Loucy (cell line): ENCODE measurements at regions not wholly inside any gene's neighbourhood (a gene's known extent, or its start where the extent isn't known, plus 50 kb on each side); places are given as distances from the start of the nearest gene placed in this dataset.

Experiments used
- H2AFZ ChIP-seq: fragments of 200-600 bp; sonication (generic); 2 replicates; pipeline ENCODE4 v1.6.0; 2016; ENCODE audit warnings: antibody characterized with exemption, mild to moderate bottlenecking, low read length, moderate library complexity
- H3F3A ChIP-seq: fragments of 200-600 bp; 2 replicates; pipeline ENCODE4 v1.6.0; 2016; ENCODE audit warnings: antibody characterized with exemption, low read depth, mild to moderate bottlenecking
- H3K27me3 ChIP-seq: fragments of 200-600 bp; sonication (generic); 2 replicates; pipeline ENCODE4 v1.6.1; 2014; ENCODE audit warnings: low read length, mild to moderate bottlenecking; ENCODE audit not compliant: insufficient read depth, poor library complexity, severe bottlenecking
- H3K36me3 ChIP-seq: fragments of 200-600 bp; sonication (generic); 2 replicates; pipeline ENCODE4 v1.6.1; 2016; ENCODE audit warnings: low read length; ENCODE audit not compliant: insufficient read depth
- H3K4me1 ChIP-seq: fragments of 200-600 bp; sonication (generic); 2 replicates; pipeline ENCODE4 v1.5.1; 2014; ENCODE audit warnings: low read length, mild to moderate bottlenecking; ENCODE audit not compliant: insufficient read depth, poor library complexity, severe bottlenecking
- H3K4me2 ChIP-seq: fragments of 200-600 bp; sonication (generic); 2 replicates; pipeline ENCODE4 v1.6.0; 2014; ENCODE audit warnings: antibody characterized with exemption, low read length, low read depth, mild to moderate bottlenecking; ENCODE audit not compliant: poor library complexity, severe bottlenecking
- H3K4me3 ChIP-seq: fragments of 200-600 bp; sonication (generic); 2 replicates; pipeline ENCODE4 v1.5.1; 2014; ENCODE audit warnings: low read length, mild to moderate bottlenecking, mixed read lengths; ENCODE audit not compliant: poor library complexity, severe bottlenecking
- H3K79me2 ChIP-seq: fragments of 200-600 bp; sonication (generic); 2 replicates; pipeline ENCODE4 v1.6.1; 2014; ENCODE audit warnings: low read length; ENCODE audit not compliant: insufficient read depth
- H3K9ac ChIP-seq: fragments of 200-600 bp; sonication (generic); 2 replicates; pipeline ENCODE4 v1.6.0; 2014; ENCODE audit warnings: mild to moderate bottlenecking, low read depth, low read length, moderate library complexity; ENCODE audit not compliant: poor library complexity, severe bottlenecking
- H3K9me2 ChIP-seq: fragments of 200-600 bp; sonication (generic); replicated peaks from 2 replicates; pipeline ENCODE4 v1.6.1; 2016; ENCODE audit warnings: low read depth, low read length, mixed read lengths
- H3K9me3 ChIP-seq: fragments of 200-600 bp; sonication (generic); 2 replicates; pipeline ENCODE4 v1.6.1; 2014; ENCODE audit warnings: mild to moderate bottlenecking, antibody characterized with exemption, low read length, low read depth; ENCODE audit not compliant: insufficient read depth
- H4K20me1 ChIP-seq: fragments of 200-600 bp; sonication (generic); 2 replicates; pipeline ENCODE4 v1.6.0; 2014; ENCODE audit warnings: antibody characterized with exemption, low read length, mild to moderate bottlenecking; ENCODE audit not compliant: insufficient read depth, poor library complexity, severe bottlenecking
- EZH2phosphoT487 ChIP-seq: fragments of 200-600 bp; IDR thresholded peaks from 2 replicates; pipeline ENCODE4 v1.6.1; 2018; ENCODE audit warnings: antibody characterized with exemption, mild to moderate bottlenecking, moderate library complexity, borderline replicate concordance
- TF ChIP-seq, protein P1 (sequence below): fragments of 200-600 bp; sonication (generic); conservative IDR thresholded peaks from 2 replicates; pipeline ENCODE4 v1.5.1; 2014; ENCODE audit warnings: mild to moderate bottlenecking, antibody characterized with exemption, low read length

DNA sequence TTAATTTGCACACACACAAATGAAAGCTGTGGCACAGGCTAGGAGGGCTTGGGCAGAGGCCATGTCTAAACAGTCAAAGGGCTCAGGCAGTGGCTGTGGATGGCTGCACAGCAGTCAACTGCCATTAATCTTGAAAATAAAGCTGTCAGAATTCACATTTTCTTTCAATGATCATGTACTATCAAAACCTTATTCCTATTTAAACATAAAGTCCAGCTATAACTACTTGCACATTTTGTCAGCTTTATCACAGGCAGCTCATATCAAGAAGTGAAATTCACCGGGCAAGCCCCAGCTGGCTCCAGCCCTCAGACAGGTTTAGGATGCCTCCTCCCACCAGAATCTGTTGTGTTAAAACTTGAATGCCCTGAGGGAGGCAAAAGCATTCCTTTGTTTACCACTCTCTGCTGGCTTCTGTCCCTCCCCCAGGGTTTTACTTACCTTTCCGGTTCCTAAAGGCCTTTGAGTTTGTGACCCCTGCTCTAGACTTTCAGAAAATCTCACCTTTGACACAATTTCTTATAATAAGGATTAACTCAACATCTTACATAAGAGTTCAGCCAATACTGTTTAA, 54.9 kb upstream of the GRAMD2B start:
- Histone ChIP-seq H3K9me3 (no peaks in the 10 kb centered on the region), H3K4me2 (no peak overlapping the region), H3K27me3 (no peaks in the 10 kb centered on the region), H3K79me2 (no peaks in the 10 kb centered on the region), H3K9me2 (no peaks in the 10 kb centered on the region), H3K4me1 (peaks cover 7% of the 10 kb centered on the region), H2AFZ (no peak overlapping the region), H4K20me1 (no peaks in the 10 kb centered on the region), H3K4me3 (no peak overlapping the region), H3K36me3 (no peaks in the 10 kb centered on the region), H3F3A (no peaks in the 10 kb centered on the region), H3K9ac (no peak overlapping the region)
- no peak for TF ChIP-seq EZH2phosphoT487
- TF ChIP-seq, protein P1, sequence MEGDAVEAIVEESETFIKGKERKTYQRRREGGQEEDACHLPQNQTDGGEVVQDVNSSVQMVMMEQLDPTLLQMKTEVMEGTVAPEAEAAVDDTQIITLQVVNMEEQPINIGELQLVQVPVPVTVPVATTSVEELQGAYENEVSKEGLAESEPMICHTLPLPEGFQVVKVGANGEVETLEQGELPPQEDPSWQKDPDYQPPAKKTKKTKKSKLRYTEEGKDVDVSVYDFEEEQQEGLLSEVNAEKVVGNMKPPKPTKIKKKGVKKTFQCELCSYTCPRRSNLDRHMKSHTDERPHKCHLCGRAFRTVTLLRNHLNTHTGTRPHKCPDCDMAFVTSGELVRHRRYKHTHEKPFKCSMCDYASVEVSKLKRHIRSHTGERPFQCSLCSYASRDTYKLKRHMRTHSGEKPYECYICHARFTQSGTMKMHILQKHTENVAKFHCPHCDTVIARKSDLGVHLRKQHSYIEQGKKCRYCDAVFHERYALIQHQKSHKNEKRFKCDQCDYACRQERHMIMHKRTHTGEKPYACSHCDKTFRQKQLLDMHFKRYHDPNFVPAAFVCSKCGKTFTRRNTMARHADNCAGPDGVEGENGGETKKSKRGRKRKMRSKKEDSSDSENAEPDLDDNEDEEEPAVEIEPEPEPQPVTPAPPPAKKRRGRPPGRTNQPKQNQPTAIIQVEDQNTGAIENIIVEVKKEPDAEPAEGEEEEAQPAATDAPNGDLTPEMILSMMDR = no peak

DNA sequence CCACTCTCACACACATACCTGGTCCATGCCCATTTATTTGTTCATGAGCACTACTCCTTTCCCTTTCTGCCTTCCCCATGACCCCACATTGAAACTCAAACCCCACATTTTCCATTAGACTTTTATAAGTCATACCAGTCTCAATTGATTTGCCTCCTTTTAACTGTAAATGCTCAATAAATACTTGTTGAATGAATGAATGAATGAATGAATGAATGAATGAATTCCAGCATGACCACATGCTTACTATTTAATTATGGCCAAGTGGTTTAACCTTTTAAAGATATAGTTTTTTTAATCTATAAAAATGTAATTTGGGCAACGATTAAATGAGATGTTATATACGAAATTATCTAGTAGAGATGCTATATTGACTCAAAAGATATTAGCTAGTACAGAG, 54.1 kb upstream of the GRAMD2B start:
- Histone ChIP-seq H4K20me1 (no peaks in the 10 kb centered on the region), H3K4me3 (no peak overlapping the region), H3K4me1 (peaks cover 7% of the 10 kb centered on the region), H3F3A (no peaks in the 10 kb centered on the region), H3K27me3 (no peaks in the 10 kb centered on the region), H3K4me2 (no peak overlapping the region), H3K9me2 (no peaks in the 10 kb centered on the region), H3K9me3 (no peaks in the 10 kb centered on the region), H2AFZ (no peak overlapping the region), H3K9ac (no peak overlapping the region), H3K36me3 (no peaks in the 10 kb centered on the region), H3K79me2 (no peaks in the 10 kb centered on the region)
- TF ChIP-seq, protein P1 = no peak
- no peak for TF ChIP-seq EZH2phosphoT487

DNA sequence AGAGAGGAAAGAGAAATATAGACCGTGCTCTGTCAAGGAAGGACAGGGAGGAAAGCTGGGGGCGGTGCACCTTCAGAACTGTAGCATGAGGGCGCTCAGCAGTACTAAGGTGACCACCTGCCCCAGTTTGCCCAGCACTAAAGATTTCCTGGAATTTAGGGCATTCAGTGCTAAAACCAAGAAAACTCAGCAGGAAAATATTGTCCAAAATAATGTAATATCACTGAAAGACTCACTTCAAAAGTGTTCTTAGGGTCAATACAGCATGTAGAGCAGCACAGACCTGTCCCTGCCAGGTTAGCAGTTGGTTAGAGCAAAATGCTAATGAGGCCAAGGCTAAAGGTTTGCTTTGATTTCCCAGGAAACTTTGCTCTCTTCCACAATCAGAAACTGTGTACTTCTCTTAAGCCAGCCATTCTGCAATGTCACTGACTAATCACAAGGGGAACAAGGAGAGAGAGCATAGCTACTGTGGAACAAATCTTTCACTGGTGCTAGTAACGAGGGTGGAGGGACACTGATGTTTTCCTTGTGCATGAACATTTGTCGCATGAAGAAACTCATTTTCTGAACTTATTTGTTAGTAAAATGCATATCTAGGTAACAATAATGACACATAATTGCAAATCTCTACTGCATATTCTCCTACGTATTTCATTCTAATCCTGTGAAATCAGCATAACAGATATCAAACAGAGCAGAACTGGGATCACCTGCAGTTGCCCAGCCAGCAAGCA, 53.0 kb upstream of the GRAMD2B start:
- H3K4me3 ChIP-seq = no peak overlapping the region
- no peaks in the 10 kb centered on the region for H3K36me3 ChIP-seq
- no peaks in the 10 kb centered on the region for H3K79me2 ChIP-seq
- no peak overlapping the region for H2AFZ ChIP-seq
- no peaks in the 10 kb centered on the region for H3K9me2 ChIP-seq
- no peak overlapping the region for H3K4me2 ChIP-seq
- peaks cover 7% of the 10 kb centered on the region for H3K4me1 ChIP-seq
- no peaks in the 10 kb centered on the region for H3K9me3 ChIP-seq
- H3K9ac ChIP-seq = no peak overlapping the region
- no peaks in the 10 kb centered on the region for H4K20me1 ChIP-seq
- H3F3A ChIP-seq = no peaks in the 10 kb centered on the region
- TF ChIP-seq, protein P1 = no peak
- TF ChIP-seq EZH2phosphoT487 = no peak
- H3K27me3 ChIP-seq = no peaks in the 10 kb centered on the region
